H1 (cell line): ENCODE measurements at regions not wholly inside any gene's neighbourhood (a gene's known extent, or its start where the extent isn't known, plus 50 kb on each side); places are given as distances from the start of the nearest gene placed in this dataset.

Experiments used
- CHD1 ChIP-seq: IDR thresholded peaks from 2 replicates; pipeline ENCODE4 v1.6.1; 2012; ENCODE audit warnings: low read depth, low read length, improper control_type of control experiment
- EP300 ChIP-seq, 2 experiments: IDR thresholded peaks; 1 replicate in 1 of 2; 2 replicates in 1 of 2; pipeline ENCODE4 v1.6.1; 2011 to 2012; ENCODE audit warnings: low read depth in 2 of 2, low read length in 2 of 2, mild to moderate bottlenecking in 2 of 2, borderline replicate concordance in 1 of 2, inconsistent platforms in 1 of 2, moderate library complexity in 1 of 2
- EZH2 ChIP-seq: fragments of 200-600 bp; sonication (generic); IDR thresholded peaks from 2 replicates; pipeline ENCODE4 v1.7.1; 2012; ENCODE audit warnings: low read depth, mild to moderate bottlenecking, moderate library complexity, low read length, inconsistent platforms; ENCODE audit not compliant: severe bottlenecking
- GABPA ChIP-seq: IDR thresholded peaks from 2 replicates; pipeline ENCODE4 v1.6.1; 2011; ENCODE audit warnings: mild to moderate bottlenecking, low read length, moderate library complexity, borderline replicate concordance; ENCODE audit not compliant: insufficient read depth
- HDAC2 ChIP-seq, 2 experiments: fragments of 300-600 bp in 1 of 2; sonication (generic) in 1 of 2; IDR thresholded peaks; 2 replicates each; pipeline ENCODE4 v1.6.1; 2011 to 2012; ENCODE audit warnings: low read depth in 2 of 2, low read length in 2 of 2, mild to moderate bottlenecking in 2 of 2, moderate library complexity in 2 of 2, borderline replicate concordance in 1 of 2, inconsistent platforms in 1 of 2
- POLR2A ChIP-seq, 2 experiments: IDR thresholded peaks; 1 replicate in 1 of 2; 2 replicates in 1 of 2; pipeline ENCODE4 v1.6.1; 2011; ENCODE audit warnings: low read depth in 2 of 2, low read length in 2 of 2, mild to moderate bottlenecking in 2 of 2; ENCODE audit errors: control extremely low read depth in 1 of 2
- POLR2AphosphoS5 ChIP-seq: IDR thresholded peaks from 2 replicates; pipeline ENCODE4 v1.6.1; 2011; ENCODE audit warnings: low read depth, low read length
- POU5F1 ChIP-seq: IDR thresholded peaks from 2 replicates; pipeline ENCODE4 v1.6.1; 2011; ENCODE audit warnings: low read depth, mild to moderate bottlenecking, low read length, moderate library complexity
- RAD21 ChIP-seq, 2 experiments: IDR thresholded peaks in 1 of 2; conservative IDR thresholded peaks in 1 of 2; 2 replicates each; pipeline ENCODE4 v1.6.1; 2011; ENCODE audit warnings: low read depth in 2 of 2, low read length in 2 of 2, improper control_type of control experiment in 1 of 2, inconsistent platforms in 1 of 2, mild to moderate bottlenecking in 1 of 2, moderate library complexity in 1 of 2
- SP2 ChIP-seq: IDR thresholded peaks from 2 replicates; pipeline ENCODE4 v1.6.1; 2012; ENCODE audit warnings: mild to moderate bottlenecking, low read length, inconsistent platforms
- TF ChIP-seq, protein P1 (sequence below), 3 experiments: IDR thresholded peaks; 1 replicate in 2 of 3; 2 replicates in 1 of 3; pipeline versions ENCODE4 v1.5.1 to v1.6.1; 2011; ENCODE audit warnings: low read length in 3 of 3, mild to moderate bottlenecking in 3 of 3, inconsistent platforms in 2 of 3, low read depth in 1 of 3, moderate library complexity in 1 of 3; ENCODE audit not compliant: insufficient read depth in 1 of 3; ENCODE audit errors: control extremely low read depth in 1 of 3
- TF ChIP-seq, protein P2 (sequence below): IDR thresholded peaks from 2 replicates; pipeline ENCODE4 v1.6.1; 2011; ENCODE audit warnings: low read length, improper control_type of control experiment

GRCh38 chr2:150296770-150297546 is 190.5 kb downstream of the RND3 start:
- TF ChIP-seq HDAC2 (IDR thresholded peaks at IDR 0.05; ENCODE audit: borderline replicate concordance in 1 of 2, low read depth in 2 of 2, low read length in 2 of 2) (no peak), RAD21 (IDR thresholded peaks at IDR 0.05 in 1 of 2, conservative IDR thresholded peaks at IDR 0.05 in 1 of 2; ENCODE audit: low read depth in 2 of 2, low read length in 2 of 2) (no peak), SP2 (no peak), GABPA (no peak), EP300 (IDR thresholded peaks at IDR 0.05; ENCODE audit: borderline replicate concordance in 1 of 2, low read depth in 2 of 2, low read length in 2 of 2) (no peak), EZH2 (no peak), POLR2AphosphoS5 (no peak), POU5F1 (no peak), POLR2A (IDR thresholded peaks at IDR 0.05; ENCODE audit: control extremely low read depth in 1 of 2, low read depth in 2 of 2, low read length in 2 of 2) (no peak), CHD1 (no peak)
- TF ChIP-seq, protein P1, sequence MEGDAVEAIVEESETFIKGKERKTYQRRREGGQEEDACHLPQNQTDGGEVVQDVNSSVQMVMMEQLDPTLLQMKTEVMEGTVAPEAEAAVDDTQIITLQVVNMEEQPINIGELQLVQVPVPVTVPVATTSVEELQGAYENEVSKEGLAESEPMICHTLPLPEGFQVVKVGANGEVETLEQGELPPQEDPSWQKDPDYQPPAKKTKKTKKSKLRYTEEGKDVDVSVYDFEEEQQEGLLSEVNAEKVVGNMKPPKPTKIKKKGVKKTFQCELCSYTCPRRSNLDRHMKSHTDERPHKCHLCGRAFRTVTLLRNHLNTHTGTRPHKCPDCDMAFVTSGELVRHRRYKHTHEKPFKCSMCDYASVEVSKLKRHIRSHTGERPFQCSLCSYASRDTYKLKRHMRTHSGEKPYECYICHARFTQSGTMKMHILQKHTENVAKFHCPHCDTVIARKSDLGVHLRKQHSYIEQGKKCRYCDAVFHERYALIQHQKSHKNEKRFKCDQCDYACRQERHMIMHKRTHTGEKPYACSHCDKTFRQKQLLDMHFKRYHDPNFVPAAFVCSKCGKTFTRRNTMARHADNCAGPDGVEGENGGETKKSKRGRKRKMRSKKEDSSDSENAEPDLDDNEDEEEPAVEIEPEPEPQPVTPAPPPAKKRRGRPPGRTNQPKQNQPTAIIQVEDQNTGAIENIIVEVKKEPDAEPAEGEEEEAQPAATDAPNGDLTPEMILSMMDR (IDR thresholded peaks at IDR 0.05; ENCODE audit: control extremely low read depth in 1 of 3, insufficient read depth in 1 of 3, low read depth in 1 of 3, low read length in 3 of 3): no peak
- TF ChIP-seq, protein P2, sequence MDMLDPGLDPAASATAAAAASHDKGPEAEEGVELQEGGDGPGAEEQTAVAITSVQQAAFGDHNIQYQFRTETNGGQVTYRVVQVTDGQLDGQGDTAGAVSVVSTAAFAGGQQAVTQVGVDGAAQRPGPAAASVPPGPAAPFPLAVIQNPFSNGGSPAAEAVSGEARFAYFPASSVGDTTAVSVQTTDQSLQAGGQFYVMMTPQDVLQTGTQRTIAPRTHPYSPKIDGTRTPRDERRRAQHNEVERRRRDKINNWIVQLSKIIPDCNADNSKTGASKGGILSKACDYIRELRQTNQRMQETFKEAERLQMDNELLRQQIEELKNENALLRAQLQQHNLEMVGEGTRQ: no peak
